ENCODE measurements at regions not wholly inside any gene's neighbourhood (a gene's known extent, or its start where the extent isn't known, plus 50 kb on each side); places are given as distances from the start of the nearest gene placed in this dataset.

- TF ChIP-seq CTCF (IDR thresholded peaks at IDR 0.05; ENCODE audit: insufficient read depth, low read depth, low read length, missing control alignments) = no peak
- no peak overlapping the region for H3K4me3 ChIP-seq (ENCODE audit: low read depth, low read length)
- DNase-seq (ENCODE audit: low read depth) = no peak
Measured at GRCh38 chr13:44320611-44321010, 53.0 kb upstream of the SERP2 start.

GRCh38 chr13:44321961-44322360, 51.7 kb upstream of the SERP2 start:
- H3K4me3 ChIP-seq (ENCODE audit: low read depth, low read length) = no peak overlapping the region
- no peak for TF ChIP-seq CTCF (IDR thresholded peaks at IDR 0.05; ENCODE audit: insufficient read depth, low read depth, low read length, missing control alignments)
- DNase-seq (ENCODE audit: low read depth) = no peak

- H3K4me3 ChIP-seq (ENCODE audit: low read depth, low read length) = no peak overlapping the region
- no peak for TF ChIP-seq CTCF (IDR thresholded peaks at IDR 0.05; ENCODE audit: insufficient read depth, low read depth, low read length, missing control alignments)
- DNase-seq (ENCODE audit: low read depth) = no peak
Measured at GRCh38 chr13:44322928-44323327, 50.7 kb upstream of the SERP2 start.

- H3K4me3 ChIP-seq (ENCODE audit: low read depth, low read length) = no peak overlapping the region
- no peak for TF ChIP-seq CTCF (IDR thresholded peaks at IDR 0.05; ENCODE audit: insufficient read depth, low read depth, low read length, missing control alignments)
- no peak for DNase-seq (ENCODE audit: low read depth)
Measured at GRCh38 chr13:44323754-44324153, 49.9 kb upstream of the SERP2 start.

All from GM12865 (cell line).